ENCODE measurements at regions not wholly inside any gene's neighbourhood (a gene's known extent, or its start where the extent isn't known, plus 50 kb on each side); places are given as distances from the start of the nearest gene placed in this dataset.
"Not testable (repeated sequence)": the region's sequence is repeated elsewhere in the genome, so short reads cannot be mapped to it uniquely, and the experiment has no call there.

DNA sequence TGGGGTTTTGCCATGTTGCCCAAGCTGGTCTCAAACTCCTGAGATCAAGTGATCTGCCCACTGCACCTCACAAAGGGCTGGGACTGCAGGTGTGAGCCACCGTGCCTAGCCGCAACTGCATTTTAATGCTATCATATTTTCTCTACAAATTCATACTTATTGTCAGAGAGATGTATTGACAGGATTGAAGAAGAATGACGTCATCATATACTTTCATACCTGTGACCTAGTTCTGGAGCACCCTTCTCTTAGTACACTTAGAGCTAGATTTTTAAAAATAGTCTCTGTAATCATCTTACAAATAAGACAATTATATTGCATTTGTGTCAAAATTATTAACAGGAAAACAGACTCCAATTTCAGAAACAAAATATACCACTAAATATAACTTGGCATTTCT, 242.8 kb upstream of the PDZRN3 start:
- DNase-seq, result no peak

- DNase-seq, result no peak
Observed at GRCh38 chr3:73866846-73867245, 242.1 kb upstream of the PDZRN3 start.

DNA sequence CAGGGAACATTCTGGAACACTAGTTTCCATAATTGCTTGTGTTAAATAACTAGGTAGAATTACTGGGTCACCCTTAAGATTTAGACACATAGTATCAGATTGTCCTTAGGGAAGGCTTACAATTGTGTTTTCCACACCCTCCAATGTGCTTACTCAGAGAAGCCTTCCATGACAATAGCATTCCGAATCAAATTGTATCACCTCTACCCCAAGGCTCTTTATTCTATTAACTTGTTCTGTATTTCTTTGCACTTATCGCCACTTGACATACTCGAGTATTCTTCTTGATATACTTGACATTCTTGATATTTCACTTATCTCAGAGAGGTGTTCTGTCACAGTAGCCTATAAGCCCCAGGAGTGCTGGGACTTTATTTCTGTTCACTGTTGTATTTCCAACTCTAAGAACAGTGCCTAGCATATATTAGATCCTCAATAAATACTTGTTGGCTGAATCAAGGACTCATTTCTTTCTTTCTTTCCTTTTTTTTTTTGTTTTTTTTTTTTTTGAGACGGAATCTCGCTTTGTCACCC, 238.9 kb upstream of the PDZRN3 start:
- DNase-seq, result no peak

- DNase-seq, result no peak
Observed at GRCh38 chr3:73855813-73856212, 231.1 kb upstream of the PDZRN3 start.

GRCh38 chr3:73848173-73848906, 223.6 kb upstream of the PDZRN3 start:
- peak; percentile 12 for DNase-seq

GRCh38 chr3:73846951-73847350, 222.2 kb upstream of the PDZRN3 start:
- no peak for DNase-seq

DNA sequence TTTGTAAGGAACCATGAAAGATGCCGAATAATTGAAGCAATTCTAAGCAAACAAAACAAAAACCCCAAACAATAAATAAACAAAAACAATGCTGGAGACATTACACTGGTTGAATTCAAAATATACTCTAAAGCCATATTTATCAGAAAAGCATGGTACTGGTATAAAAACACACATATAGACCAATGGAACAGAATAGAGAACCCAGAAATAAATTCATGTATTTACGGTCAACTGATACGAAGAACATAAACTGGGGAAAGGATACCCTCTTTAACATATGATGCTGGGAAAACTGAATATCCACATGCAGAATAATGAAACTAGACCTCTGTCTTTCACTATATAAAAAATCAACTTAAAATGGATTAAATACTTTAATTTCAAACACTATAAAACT, 214.3 kb upstream of the PDZRN3 start:
- no peak for DNase-seq

GRCh38 chr3:73835945-73836344, 211.2 kb upstream of the PDZRN3 start:
- no peak for DNase-seq

DNA sequence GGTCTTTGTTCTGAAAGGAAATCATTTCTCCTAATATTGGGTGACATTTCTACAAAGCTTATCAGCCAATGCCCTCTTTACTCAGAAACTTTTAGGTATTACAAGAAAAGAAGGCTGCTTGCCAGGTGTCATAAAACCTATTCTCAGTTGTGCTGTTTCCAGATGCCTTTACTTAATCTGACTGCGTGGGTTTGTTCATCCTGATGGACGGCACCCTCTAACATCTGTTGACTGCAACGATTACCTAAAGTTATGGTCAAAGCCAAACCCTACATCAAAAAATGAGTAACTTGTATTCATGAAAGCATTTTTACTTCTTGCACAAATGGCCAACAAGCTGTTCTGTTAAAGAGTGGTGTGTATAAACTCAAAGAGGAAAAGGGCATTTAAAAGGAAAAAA, 207.7 kb upstream of the PDZRN3 start:
- peak; percentile 4 for DNase-seq

GRCh38 chr3:73828348-73828747, 203.6 kb upstream of the PDZRN3 start:
- no peak for DNase-seq

DNA sequence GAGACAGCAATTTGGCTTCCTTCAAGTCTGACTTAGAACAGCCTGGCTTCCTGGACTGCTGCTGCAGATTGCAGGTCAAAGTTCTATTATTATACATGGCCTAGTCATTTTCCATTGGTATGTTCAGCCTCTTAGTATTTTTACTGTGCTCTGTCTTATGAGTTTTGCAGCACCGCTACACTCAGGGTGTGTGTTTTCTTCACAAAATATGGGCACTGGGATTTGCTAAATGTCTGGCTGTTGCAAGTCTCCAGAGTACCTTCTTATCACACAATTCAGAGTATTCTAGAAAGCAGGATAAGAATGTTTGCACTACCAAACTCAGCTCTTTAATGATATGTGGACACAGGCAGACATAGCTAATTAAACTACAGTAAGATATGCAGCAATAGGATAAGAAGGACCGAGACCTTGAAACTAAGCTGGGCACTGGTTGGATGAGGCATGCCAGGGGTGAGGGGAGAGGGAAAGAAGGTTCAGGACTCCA, 203.0 kb upstream of the PDZRN3 start:
- no peak for DNase-seq

GRCh38 chr3:73827204-73827603, 202.5 kb upstream of the PDZRN3 start:
- DNase-seq, result no peak

DNA sequence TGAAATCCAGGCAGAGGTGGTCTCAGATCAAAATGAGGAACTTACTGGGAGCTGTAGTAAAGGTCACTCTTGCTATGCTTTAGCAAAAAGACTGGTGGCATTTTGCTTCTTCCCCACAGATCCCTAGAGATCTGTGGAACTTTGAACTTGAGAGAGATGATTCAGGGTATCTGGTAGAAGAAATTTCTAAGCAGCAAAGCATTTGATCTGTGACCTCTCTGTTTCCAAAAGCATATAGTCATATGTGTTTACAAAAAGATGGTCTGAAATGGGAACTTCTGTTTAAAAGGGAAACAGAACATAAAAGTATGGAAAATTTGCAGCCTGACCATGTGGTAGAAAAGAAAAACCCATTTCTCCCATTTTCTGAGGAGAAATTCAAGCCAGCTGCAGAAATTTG, 196.2 kb upstream of the PDZRN3 start:
- not testable (repeated sequence) for DNase-seq

DNA sequence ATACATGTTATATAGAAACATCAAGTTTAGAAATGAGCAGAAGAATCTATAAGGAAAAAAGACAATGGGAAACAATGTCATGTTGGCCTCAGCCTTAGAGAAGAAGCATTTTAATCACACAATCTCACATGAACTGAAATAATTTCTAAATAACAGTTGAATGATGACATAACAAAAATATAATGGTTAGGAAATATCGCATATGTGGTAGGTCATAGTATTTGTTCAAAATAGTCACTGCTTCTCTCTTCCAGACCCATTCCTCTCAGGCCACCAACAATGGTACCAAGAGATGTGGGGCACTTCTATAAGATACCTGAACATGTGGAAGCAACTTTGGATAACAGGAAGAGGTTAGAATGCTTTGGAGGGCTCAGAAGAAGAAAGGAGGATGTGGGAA, 195.7 kb upstream of the PDZRN3 start:
- DNase-seq, result no peak

- DNase-seq, result no peak
Observed at GRCh38 chr3:73815966-73816365, 191.2 kb upstream of the PDZRN3 start.

DNA sequence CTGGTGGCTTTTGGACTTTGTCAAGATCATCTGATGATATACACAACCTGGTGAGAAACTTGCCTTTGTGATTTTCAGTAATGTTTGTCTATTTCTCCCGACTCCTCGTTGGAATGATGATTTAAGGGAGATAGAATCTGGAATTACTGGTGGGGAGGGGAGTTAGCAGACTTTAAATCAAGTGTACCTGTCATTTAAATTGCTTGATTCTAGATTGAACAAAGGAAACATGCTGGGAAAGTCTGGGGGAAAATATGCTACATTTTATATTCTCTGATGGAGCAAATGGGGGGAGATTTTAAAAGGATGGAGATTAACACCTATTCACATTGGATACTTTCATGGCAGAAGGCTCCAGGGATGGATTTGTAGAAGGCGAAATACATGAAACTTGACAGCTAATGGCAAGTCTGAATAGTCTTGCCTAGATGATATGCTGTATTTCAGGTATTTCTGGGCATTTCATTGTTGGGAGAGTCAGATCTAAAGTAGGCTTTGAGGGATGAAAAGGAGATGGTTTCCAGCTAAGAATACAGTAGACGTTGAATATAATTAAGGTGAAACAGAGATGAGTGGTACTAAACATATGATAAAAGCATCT, 189.1 kb upstream of the PDZRN3 start:
- no peak for DNase-seq

DNA sequence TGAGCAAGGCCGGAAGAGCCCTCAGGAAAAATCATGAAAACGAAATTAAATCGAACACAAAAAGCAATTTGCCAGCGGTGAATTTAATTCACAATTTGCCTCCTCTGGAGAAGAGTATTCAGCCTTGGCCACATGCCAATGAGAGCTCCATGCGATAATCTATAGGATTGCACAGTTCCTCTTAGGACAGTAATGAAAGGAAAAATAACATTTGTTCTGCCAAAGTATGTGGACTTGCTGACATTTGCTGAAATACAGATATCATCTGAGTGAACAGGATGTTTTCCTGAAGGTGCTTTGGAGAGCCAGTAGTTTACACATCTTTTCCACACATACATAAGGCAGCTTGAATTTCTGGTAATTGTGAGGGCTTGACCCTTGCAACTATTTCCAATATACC, 188.6 kb upstream of the PDZRN3 start:
- DNase-seq, result no peak

DNA sequence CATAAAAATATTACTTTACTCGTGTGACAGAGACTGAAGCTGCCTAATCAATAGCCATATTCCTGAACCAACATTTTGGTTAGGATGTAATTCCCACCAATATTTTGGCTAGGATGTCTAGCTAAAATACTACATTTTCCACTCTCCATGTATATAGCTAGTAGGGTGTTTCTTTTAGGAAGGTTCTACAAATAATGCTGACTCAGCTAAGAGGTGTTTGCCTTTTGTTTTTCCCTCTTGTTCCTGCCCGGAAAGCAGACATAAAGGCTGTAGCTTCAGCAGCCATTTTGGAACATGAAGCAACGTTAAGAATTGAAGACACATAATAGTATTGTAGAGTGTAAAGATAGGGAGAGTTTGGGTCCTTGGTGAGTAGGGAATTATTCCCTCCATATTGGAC, 187.3 kb upstream of the PDZRN3 start:
- DNase-seq, result no peak

GRCh38 chr3:73808862-73809509, 184.2 kb upstream of the PDZRN3 start:
- no peak for DNase-seq

DNA sequence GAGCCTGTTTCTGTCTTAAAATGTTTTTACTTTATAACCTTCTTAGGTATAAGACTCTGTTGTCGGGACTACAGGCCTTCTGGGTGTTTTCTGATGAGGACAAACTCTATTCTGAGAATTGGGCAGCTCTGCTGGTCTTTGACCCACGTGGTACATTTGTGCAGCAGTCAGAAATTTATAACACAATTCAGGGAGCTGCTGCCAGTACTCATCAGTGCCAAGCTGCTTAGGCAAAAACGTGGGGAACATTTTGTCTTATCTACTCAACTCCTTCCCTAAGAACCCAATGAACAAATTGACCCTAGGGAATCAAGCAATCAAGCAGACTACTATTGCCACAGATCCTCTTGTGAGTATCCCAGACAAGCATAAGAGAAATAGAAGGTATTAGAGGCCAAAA, 180.7 kb upstream of the PDZRN3 start:
- DNase-seq, result no peak

DNA sequence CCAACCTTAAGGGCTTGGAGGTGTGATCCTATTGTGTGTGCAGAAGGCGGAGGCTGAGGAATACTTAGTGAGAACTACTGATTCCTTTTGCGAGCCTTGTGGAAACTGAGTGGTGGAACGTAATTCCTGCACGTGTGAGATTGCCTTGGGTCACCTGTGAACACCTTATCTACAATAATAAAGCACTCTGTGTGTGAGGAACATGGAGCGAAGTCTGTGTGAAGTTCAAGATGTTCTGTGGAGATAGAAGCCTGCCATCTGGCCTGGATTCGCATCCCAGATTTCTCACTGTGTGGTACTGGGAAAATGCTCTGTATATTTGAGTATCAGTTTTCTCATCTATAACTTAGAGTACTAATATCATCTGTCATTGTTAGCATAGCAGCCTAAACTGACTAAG, 179.5 kb upstream of the PDZRN3 start:
- no peak for DNase-seq

- DNase-seq, result no peak
Observed at GRCh38 chr3:73801444-73801843, 176.7 kb upstream of the PDZRN3 start.

- no peak for DNase-seq
Observed at GRCh38 chr3:73797311-73797710, 172.6 kb upstream of the PDZRN3 start.
